ENCODE measurements at regions not wholly inside any gene's neighbourhood (a gene's known extent, or its start where the extent isn't known, plus 50 kb on each side); places are given as distances from the start of the nearest gene placed in this dataset.

DNA sequence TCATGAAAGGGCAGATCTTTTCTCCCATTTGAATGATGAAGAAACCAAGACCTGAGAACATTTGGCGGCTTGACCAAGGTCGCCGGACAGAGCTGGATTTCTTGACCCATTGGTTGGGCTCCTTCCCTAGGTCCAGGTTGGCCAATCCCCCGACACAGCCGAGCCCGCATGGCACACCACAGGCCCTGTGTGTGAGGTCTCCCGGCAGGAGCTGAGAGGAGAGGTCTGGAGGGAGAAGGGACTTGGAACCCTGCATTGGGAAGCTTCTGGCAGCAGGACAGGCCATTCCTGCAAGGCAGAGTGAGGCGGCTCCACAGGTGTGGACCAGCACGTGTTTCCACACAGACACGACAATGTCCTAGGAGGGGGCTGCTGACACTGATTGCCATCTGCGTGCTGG, 98.6 kb upstream of the THY1 start:
- DNase-seq (ENCODE audit: low read depth) = no peak

DNA sequence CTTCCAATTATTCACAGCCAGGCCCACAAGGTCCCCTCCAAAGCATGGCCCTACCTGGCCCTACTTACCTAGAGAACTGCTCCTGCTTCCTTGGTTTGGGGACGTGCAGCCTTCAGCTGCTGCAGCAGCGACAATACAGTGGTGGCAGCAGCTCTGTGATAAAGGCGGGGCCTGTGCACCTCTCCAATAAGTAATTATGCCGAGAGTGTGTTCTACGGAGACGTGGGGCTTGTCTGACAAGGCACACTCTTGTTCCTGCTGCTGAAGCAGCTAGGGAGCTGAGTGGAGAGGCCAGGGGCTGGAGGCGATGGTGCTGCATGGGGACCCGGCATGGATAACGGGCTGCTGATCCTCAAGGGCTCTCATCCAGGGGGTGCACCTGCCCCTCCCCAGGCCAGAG, 98.0 kb upstream of the THY1 start:
- no peak for DNase-seq (ENCODE audit: low read depth)

DNA sequence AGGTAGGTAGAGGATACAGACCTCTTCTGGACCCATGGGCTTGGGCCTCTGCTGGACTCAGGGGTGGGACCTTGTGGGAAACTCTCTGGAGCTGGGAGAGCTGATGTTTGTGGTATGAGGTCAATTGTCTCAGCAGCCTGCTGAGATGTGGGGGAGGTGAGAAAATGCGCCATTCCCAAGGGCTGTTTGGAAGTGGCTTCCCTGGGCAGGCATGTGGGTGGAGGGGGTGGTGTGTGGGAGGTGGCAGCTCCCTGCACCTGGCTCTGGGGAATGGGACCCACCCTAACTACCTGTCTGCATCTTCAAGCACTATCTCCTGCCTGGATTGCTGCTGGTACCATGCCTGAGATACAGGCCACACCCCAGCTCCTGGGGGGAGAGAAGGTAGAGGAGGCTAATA, 97.4 kb upstream of the THY1 start:
- no peak for DNase-seq (ENCODE audit: low read depth)

DNA sequence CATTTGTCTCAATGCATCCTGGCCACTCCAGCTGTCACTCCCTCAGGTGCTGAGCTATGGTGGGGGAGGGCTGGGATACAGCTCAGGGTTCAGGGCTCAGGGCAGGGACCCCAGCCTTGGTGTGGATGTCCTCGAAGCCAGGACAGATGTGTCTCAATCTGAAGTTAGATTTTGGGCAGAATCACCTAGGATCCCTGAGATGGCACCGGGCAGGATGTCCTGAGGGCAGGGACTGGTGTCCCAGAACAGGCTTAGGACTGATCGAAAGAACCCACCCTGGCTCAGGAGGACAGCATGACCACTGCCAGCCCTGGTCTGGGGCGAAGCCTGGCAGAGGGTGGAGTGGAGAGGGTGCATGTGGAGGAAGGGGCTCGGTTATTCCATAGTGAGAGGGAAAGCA, 96.8 kb upstream of the THY1 start:
- DNase-seq (ENCODE audit: low read depth) = no peak

DNA sequence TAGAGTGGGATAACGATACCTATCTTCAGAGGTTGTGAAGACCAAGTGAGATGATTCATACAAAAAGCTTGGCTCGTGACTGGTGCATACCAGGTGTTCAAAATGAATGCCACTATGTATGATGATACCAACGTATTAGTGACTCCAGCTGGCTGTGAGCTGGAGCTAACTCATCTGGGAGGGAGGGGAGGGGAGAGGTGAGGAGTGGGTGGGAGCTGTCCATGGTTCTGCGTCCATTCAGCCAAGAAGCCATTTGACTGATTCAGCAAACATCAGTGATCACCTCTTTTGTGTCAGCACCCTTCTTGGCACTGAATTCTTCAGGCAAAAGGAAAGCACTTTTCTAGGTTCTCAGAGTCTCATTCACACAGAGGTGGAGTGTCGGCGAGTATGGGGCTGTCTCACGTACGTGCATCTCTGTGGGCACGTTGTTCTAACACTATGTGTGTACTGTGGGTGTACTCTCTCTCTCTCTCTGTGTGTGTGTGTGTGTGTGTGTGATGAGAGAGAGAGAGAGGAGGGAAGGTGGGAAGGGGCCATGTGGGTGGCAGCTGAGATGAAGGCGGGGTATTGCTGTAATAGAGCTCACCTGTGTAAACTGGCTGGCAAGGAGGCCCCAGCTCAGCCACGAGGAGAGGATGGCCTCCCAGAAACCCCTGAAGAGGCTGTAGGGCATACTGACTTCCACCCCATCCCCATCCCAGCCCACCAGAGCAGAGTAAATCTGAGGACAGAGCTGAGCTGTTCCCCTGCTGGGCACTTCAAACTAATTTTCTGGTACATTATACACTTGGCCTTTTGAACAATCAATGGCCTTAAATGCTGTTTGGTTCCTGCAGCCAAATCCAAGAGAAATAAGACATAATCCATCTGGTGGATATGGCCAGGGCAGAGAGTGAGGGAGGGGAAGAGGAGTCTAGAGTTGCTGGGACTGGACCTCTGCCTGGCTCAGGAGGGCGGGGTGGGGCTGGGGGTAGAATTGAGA, 96.1 kb upstream of the THY1 start:
- DNase-seq (ENCODE audit: low read depth) = peak; percentile 54

DNA sequence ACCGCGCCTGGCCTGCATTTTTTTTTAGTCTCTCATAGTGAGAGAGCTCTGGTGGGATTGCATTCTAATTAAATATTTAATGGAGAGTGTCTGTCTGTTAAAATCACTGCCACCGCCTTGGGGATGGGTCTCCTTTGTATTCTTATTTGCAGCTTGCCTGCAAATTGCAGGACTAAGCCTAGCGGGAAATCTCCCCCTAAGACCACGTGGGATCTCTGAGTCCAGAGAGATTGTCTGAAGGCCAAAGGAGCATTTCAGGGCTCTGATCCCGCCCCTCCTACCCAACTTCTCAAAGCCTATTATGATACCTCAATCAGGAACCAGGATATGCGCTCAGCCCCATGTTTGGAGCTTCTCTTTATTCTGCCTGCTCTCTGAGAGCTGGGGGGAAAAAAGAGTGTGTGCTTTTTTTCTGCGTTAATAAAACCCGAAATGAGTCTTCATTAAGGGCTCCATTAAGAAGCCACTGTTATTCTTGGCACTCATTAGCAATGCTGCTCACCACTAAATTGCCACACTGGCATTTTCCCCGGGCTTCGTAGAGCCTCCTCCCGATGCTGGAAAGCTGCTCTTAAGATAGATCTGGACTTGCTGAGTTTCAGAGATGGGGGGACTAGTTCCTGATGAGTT, 92.9 kb upstream of the THY1 start:
- no peak for DNase-seq (ENCODE audit: low read depth)

DNA sequence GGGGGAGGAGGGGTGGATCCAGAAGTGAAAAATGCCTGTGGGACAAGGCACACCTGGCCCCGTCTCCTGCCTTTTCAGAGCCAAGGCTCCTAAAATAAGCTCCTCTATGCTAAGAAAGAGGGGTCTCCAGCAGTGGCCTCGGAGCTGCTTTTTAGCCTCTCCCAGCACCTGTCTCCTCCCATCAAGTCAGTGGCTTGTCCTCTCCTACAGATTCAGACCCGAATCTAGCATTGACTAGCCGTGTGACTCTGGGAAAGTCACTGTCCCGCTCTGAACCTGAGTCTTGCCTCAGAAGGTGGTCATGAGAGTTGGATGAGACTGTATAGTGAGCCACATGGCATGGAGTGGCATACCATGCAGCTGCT, 90.8 kb upstream of the THY1 start:
- no peak for DNase-seq (ENCODE audit: low read depth)

DNA sequence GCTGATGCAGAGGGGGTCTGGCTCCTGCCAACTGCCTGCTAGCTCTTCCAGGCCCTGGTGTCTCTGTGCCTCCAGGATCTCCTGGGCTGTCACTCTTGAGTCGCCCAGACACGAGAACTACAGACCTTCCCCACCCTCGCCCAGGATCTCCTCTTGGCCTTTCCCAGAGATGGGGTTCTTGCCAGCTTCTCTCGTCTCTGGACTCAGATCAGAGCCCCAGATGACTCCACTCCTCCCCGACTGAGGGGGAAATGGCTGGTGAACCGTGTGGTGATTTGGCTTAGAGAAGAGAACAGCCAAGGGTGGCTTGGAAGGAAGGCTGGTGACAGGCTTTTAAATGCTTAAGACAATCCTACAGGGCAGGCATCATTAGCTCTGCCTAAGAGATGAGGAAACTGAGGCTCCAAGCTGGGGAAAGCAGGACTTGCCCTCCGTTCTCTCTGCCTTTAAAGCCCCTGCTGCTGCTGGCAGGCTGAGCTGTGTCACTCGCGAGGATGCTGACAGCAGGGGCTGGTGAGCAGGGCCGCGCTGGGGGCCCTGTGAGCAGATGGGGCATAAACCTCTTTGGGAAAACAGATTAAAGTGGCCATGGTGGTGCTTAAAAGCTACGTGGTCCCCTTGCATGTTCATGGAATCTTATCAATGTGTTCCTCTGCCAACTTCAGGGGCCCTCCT, 90.3 kb upstream of the THY1 start:
- DNase-seq (ENCODE audit: low read depth) = no peak

DNA sequence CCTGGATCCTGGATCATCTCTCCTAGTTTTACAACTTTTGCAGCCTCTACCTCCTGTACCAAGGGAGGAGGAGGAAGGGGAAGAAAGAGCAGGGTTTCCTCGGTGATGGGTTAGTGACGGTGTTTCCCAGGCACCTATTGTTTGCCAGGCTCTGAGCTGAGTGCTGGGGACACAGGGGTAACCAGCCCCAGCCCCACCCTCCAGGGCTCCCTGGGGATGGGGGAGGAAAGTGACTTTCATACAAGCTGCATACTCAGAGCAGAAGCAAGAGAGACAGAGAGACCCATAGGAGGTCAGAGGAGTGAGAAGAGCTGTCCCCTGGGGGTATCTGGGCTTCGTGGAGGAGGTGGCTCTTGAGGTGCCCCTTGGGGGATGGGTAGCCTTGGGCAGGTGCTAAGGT, 89.4 kb upstream of the THY1 start:
- no peak for DNase-seq (ENCODE audit: low read depth)

DNA sequence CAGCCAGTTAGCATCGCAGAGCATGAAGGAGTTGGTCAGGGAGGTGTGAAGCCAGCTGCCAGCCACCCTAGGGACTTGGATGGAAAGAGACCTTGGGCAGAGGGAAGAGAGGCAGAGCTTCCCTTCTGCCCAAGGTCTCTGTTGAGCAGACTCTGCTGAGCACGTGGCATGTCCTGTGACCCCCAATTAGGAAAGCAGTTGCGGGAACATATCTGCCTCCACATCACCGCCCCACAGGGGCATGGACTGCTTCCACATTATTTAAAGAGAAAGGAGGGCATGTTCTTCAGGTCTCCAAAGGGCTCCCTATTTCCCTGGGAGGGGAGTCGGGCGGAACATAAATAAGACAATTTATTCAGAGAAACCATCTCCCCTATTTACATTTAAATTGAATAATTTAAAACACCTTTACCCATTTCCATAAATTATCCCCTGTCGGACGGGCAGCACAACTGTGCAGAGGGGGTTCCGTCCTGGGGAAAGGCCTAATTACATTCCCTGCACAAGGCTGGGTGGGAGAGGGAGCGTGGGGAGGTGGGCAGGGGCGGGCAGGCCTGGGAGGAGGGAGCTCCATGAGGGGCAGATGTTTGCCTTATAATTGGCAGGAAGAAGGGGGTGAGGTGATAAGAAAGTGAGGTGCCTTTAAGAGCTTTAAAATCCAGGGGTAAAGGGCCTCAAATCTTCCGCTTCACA, 88.8 kb upstream of the THY1 start:
- DNase-seq (ENCODE audit: low read depth) = no peak

DNA sequence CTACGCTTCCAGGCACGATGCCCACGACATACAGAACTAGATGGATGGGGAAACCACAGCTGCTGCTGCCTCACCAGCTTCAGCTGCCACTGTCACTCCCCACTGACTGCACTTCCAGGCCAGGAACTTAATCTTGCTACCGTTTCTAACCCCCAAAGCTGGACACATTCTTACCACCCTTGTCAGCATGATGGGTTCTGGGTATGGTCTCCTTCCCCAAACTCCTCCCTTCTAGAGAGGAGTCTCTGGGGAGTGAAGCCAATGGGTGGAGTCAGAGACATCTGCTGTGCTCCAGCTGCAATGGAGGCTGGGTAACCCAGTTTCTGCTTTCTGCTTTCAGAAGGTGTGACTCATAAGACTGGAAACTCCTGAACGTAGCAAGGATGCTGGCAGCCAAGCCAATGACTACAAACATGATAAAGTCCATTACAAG, 87.0 kb upstream of the THY1 start:
- peak; percentile 87 for DNase-seq (ENCODE audit: low read depth)

DNA sequence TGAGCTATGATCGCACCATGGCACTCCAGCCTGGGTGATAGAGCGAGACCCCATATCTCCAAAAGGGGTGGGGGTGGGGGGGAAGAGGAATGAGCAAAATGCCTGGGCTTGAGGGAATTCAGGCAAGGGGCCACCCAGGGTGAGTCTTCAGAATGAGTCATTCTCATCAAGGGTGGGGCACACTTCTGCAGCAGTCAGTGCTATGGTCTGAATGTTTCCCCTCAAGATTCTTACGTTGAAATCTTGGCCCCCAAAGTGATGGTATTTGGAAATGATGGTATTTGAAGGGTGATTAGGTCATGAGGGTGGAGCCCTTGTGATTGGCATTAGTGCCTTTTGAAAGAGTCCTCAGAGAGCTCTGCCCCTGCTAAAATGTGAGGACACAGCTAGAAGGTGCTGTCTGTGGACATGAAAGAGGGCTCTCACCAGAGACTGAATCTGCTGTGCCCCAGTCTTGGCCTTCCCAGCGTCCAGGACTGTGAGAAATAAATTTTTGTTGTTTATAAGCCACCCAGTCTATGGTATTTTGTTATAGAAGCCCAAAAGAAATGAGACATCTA, 86.4 kb upstream of the THY1 start:
- peak; percentile 52 for DNase-seq (ENCODE audit: low read depth)

DNA sequence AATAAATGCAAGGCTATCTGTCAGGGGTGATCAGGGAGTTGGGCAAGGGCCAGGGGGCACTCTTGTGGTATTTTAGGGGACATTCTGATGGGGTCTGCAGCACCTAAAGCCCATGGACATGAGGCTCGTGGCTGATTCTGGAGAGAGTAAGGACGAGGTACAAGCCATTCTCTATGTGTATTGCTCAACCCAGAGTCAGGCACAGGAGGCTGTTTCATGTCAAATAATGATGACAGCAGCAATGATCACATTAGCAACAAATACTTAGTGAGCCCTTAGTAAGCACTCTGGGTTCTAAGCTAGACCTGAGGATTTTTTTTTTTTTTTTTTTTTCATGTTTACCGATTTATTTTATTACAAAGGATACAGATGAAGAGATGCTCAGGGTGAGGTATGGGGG, 83.5 kb upstream of the THY1 start:
- DNase-seq (ENCODE audit: low read depth) = no peak

DNA sequence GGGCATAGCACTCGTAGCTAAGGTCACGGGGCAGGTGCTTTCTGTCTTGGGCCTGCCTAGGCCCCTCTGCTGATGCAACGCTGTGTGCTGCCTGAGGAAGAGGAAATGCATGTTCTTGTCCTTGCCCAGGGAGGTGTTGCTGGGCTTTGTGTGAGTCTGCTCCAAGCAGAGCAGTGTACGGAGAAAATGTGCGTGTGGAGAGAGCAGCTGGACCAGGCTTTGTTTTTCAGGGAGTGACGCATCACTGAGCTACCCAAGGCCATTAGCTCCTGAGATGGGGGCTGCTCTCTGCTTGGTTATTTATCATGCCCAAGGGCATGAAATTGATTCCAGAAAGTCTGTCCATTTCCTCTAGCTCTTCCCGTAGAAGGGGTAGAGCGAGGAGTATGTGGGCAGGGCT, 82.9 kb upstream of the THY1 start:
- DNase-seq (ENCODE audit: low read depth) = peak; percentile 65

DNA sequence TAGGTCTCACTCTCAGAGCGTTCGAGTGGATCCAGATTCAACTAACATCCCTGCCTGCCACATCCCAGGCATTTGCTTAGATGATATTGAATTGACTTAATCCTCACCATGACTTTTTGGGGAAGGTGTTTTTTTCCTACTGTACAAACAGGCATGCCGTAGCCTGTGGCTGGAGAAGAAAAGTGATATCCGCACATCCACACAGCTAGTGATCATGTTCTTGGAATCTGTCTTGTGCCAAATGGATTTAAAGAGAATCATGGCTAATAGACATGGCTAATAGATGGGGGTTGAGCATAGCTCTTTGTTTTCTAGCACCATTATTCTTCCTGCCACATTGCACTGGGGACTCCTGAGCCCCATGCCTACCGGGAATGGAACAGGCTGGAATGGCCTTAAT, 82.1 kb upstream of the THY1 start:
- no peak for DNase-seq (ENCODE audit: low read depth)

DNA sequence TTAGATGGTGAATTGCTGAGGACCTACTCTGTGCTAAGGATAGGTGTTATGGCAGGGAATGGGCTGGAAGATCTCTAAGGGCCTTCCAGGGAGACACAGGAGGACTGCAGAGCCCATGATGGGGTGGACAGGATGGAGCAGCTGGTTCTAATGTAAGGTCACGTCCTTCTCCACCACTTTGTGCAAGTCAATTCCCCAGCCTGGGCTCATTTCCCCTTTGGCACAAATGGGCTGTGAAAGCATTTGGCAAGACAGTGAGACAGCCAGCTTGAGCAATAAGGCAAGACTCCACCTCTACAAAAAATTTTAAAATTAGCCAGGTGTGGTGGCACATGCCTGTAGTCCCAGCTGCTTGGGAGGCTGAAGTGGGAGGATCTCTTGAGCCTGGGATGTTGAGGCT, 81.4 kb upstream of the THY1 start:
- no peak for DNase-seq (ENCODE audit: low read depth)

DNA sequence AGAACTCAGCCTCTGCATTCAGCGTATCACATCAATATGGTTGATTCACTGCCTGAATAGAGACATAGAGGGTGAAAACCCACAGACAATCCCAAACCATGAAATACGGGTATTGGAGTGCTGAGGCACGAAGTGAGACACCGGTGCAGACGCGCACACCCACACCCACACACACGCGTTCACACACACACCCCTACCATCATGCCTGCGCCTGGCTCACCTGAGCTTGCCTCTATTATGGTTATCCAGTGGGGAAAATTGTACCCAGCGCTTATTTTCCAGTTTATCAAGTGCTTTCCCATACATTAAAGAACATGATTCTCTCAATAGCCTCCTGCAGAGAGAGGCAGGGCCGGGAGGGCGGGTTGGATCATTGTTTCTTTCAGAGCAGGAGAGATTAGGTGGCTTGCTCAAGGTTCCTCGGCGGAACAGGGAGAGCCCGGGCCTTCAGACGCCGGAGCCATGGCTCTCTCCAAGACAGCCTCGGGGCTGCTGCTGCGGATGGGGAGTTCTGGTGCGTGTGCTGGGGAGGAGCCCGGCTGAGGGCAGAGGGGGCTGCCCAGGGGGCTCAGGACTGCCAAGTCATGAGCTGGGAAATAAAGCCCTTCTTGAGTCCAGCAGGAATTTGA, 78.9 kb upstream of the THY1 start:
- DNase-seq (ENCODE audit: low read depth) = no peak

DNA sequence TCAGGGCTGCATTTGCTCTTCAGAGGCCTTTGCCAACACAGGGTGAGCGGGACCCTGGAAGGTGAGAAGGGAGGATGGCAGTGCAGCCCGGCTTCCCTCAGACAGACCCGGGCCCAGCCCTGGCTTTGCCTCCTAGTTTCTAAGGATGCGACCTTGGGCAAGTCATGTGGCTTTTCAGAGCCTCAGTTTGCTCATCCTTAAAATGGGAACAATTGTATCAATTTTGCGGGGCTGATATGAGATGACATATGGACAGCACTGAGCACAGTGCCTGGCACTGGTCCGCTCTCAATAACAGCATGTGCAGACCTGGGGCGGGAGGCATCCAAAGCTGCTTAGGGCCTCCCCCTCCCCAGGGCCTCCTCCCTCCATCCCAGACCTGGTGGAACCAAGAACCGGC, 74.7 kb upstream of the THY1 start:
- DNase-seq (ENCODE audit: low read depth) = no peak

DNA sequence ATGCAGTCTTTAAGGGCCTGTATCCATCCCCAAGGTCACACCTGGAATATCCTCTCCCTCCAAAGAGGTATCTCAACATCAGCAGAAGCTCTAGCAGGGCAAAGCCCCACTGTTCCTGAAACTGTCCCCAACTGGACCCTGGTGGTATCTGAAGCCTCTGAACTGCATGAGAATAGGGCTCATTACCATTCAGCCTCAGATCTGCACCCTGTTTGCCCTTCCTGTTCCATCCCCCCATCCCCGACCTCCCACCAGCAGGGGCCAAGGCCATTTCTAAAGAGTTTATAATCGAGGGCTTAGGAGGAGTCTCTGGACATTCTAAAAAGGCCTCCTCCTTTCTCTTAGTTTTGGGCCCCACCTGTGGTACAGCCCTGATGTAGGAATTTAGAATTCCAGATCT, 74.0 kb upstream of the THY1 start:
- DNase-seq (ENCODE audit: low read depth) = no peak

DNA sequence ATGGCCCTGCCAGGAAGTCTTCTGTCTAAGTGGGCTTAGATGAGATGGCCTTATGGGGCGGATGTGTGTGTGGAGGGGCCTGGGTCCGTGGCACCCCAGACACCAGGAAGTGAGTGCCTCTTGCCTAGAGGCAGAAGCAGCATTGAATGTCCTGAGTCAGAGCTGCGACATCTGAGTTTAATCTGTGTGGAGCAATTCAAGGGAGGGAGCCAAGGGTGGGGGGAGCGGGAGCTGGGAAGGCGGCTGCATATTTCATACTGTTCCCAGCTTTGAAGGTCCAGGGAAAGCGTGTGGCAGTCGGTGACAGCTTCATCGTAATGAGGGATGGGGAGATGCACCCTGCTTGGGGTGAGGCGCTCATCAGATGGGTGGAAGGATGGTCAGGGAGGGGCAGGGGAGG, 73.5 kb upstream of the THY1 start:
- peak; percentile 30 for DNase-seq (ENCODE audit: low read depth)

DNA sequence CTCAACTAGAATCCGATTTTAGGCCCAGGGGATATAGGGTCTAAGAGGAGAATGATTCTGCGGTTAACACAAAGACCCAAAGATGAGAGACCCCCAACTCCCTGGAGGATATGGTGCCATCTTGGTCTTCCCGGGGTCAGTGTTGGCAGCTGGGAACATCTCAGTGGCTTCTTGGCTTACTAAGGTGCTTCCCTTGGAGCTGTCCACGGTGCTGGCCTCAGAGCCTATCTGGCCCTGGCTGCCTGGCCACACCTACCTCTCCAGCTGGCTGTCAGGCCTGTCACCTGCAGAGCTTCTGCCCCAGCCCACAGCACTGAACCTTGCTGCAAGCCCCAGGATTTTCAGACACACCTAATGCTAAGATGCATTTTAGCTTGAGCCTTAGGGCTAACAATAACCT, 70.7 kb upstream of the THY1 start:
- peak; percentile 50 for DNase-seq (ENCODE audit: low read depth)

Measured in Daoy (cell line).